PC-9 (cell line): ENCODE measurements at regions not wholly inside any gene's neighbourhood (a gene's known extent, or its start where the extent isn't known, plus 50 kb on each side); places are given as distances from the start of the nearest gene placed in this dataset.

Experiments
- CTCF ChIP-seq: fragments of 200-600 bp; sonication (generic); conservative IDR thresholded peaks from 2 replicates; pipeline ENCODE4 v1.6.1; 2017; ENCODE audit warnings: mixed run types, antibody characterized with exemption, mild to moderate bottlenecking, moderate library complexity
- EZH2 ChIP-seq: fragments of 200-600 bp; sonication (generic); IDR thresholded peaks from 2 replicates; pipeline ENCODE4 v1.8.0; 2017; ENCODE audit warnings: antibody characterized with exemption, low read depth

GRCh38 chr14:43651185-43651787, 855.8 kb downstream of the FSCB start:
- no peak for TF ChIP-seq EZH2
- TF ChIP-seq CTCF, result no peak
